SK-N-SH (cell line): ENCODE measurements at regions not wholly inside any gene's neighbourhood (a gene's known extent, or its start where the extent isn't known, plus 50 kb on each side); places are given as distances from the start of the nearest gene placed in this dataset.

Experiments
- CTCF ChIA-PET: fragments of 300-600, 350-600 bp; formaldehyde crosslinking; extraction: SDS; loops from one replicate; lab custom pipeline; 2021; lab: Yijun Ruan, JAX
- POLR2A ChIA-PET: fragments of 350-600 bp; sonication (Branson Sonifier 250); formaldehyde crosslinking; extraction: SDS; loops from one replicate; lab custom pipeline; 2020; ENCODE audit warnings: antibody characterized with exemption, inconsistent platforms; lab: Yijun Ruan, JAX
- DNase-seq: peaks from one replicate; pipeline ENCODE4 v3.0.0; 2012
- H2AFZ ChIP-seq: fragments of 200-600 bp; sonication (generic); 2 replicates; pipeline ENCODE4 v1.8.1; 2016; ENCODE audit warnings: antibody characterized with exemption, mild to moderate bottlenecking, low read depth
- H3F3A ChIP-seq: fragments of 200-600 bp; sonication (generic); replicated peaks from 2 replicates; pipeline ENCODE3; 2016; ENCODE audit warnings: antibody characterized with exemption, mild to moderate bottlenecking; ENCODE audit not compliant: insufficient read depth
- H3K27ac ChIP-seq, 2 experiments: fragments of 200-500 bp in 1 of 2; fragments of 200-600 bp in 1 of 2; sonication (Bioruptor generic) in 1 of 2; sonication (generic), shearing (Covaris generic) in 1 of 2; 2 replicates each; pipeline versions ENCODE4 v1.5.1 to v1.6.1; 2014 to 2016; ENCODE audit warnings: low read depth in 2 of 2, inconsistent platforms in 1 of 2, low read length in 1 of 2, mild to moderate bottlenecking in 1 of 2, mixed read lengths in 1 of 2
- H3K27me3 ChIP-seq: fragments of 200-600 bp; sonication (generic), shearing (Covaris generic); 2 replicates; pipeline ENCODE4 v1.6.1; 2016; ENCODE audit warnings: mixed run types; ENCODE audit not compliant: insufficient read depth
- H3K36me3 ChIP-seq, 2 experiments: fragments of 200-500 bp in 1 of 2; fragments of 200-600 bp in 1 of 2; sonication (Bioruptor generic) in 1 of 2; sonication (generic) in 1 of 2; replicated peaks in 1 of 2; 2 replicates each; pipeline versions ENCODE3 to v1.5.1; 2014 to 2016; ENCODE audit warnings: low read length in 1 of 2, mild to moderate bottlenecking in 1 of 2; ENCODE audit not compliant: insufficient read depth in 2 of 2, control insufficient read depth in 1 of 2
- H3K4me1 ChIP-seq, 2 experiments: fragments of 200-500 bp in 1 of 2; fragments of 200-600 bp in 1 of 2; sonication (Bioruptor generic) in 1 of 2; sonication (generic), shearing (Covaris generic) in 1 of 2; 2 replicates each; pipeline versions ENCODE4 v1.5.1 to v1.6.1; 2014 to 2016; ENCODE audit warnings: low read depth in 1 of 2, low read length in 1 of 2, mixed run types in 1 of 2; ENCODE audit not compliant: insufficient read depth in 2 of 2, control insufficient read depth in 1 of 2
- H3K4me2 ChIP-seq: fragments of 200-600 bp; sonication (generic), shearing (Covaris generic); 2 replicates; pipeline ENCODE4 v1.6.1; 2017; ENCODE audit warnings: mixed run types
- H3K4me3 ChIP-seq, 2 experiments: fragments of 200-500 bp in 1 of 2; fragments of 200-600 bp in 1 of 2; sonication (Bioruptor generic) in 1 of 2; sonication (generic), shearing (Covaris generic) in 1 of 2; 2 replicates each; pipeline versions ENCODE4 v1.5.1 to v1.8.1; 2014 to 2016; ENCODE audit warnings: low read depth in 2 of 2, inconsistent platforms in 1 of 2, low read length in 1 of 2, mild to moderate bottlenecking in 1 of 2, mixed read lengths in 1 of 2, moderate library complexity in 1 of 2
- H3K79me2 ChIP-seq: fragments of 200-600 bp; sonication (generic); 2 replicates; pipeline ENCODE4 v1.8.1; 2017; ENCODE audit warnings: mild to moderate bottlenecking; ENCODE audit not compliant: insufficient read depth
- H3K9ac ChIP-seq: fragments of 200-600 bp; sonication (generic); 2 replicates; pipeline ENCODE4 v1.6.1; 2017; ENCODE audit warnings: mixed run types
- H3K9me2 ChIP-seq: fragments of 200-600 bp; sonication (generic); 2 replicates; pipeline ENCODE4 v1.6.1; 2017; ENCODE audit warnings: mixed run types
- H3K9me3 ChIP-seq: fragments of 200-600 bp; sonication (generic); 2 replicates; pipeline ENCODE4 v1.6.1; 2017; ENCODE audit warnings: mixed run types, mild to moderate bottlenecking, moderate library complexity
- H4K20me1 ChIP-seq: fragments of 200-600 bp; sonication (generic); 2 replicates; pipeline ENCODE4 v1.6.1; 2017; ENCODE audit warnings: mild to moderate bottlenecking, mixed run types; ENCODE audit not compliant: insufficient read depth
- ELF1 ChIP-seq: IDR thresholded peaks from 2 replicates; pipeline ENCODE4 v1.4.0; 2012
- EP300 ChIP-seq, 2 experiments: IDR thresholded peaks; 2 replicates each; pipeline versions ENCODE4 v1.4.0 to v1.6.1; 2012; ENCODE audit warnings: borderline replicate concordance in 1 of 2, low read depth in 1 of 2, low read length in 1 of 2
- FOSL2 ChIP-seq: IDR thresholded peaks from 2 replicates; pipeline ENCODE4 v1.4.0; 2012; ENCODE audit warnings: low read depth, mild to moderate bottlenecking, moderate library complexity, borderline replicate concordance
- FOXM1 ChIP-seq: IDR thresholded peaks from 2 replicates; pipeline ENCODE4 v1.4.0; 2012; ENCODE audit warnings: low read depth, mild to moderate bottlenecking
- NRF1 ChIP-seq: IDR thresholded peaks from 2 replicates; pipeline ENCODE4 v1.6.1; 2012; ENCODE audit warnings: low read depth, mild to moderate bottlenecking, low read length
- PBX3 ChIP-seq: IDR thresholded peaks from 2 replicates; pipeline ENCODE4; 2012
- POLR2AphosphoS5 ChIP-seq: IDR thresholded peaks from 2 replicates; pipeline ENCODE4 v1.6.1; 2012; ENCODE audit warnings: low read depth, low read length
- RCOR1 ChIP-seq: fragments of 150-350 bp; IDR thresholded peaks from 2 replicates; pipeline ENCODE4 v1.6.1; 2017; ENCODE audit warnings: antibody characterized with exemption, low read length
- REST ChIP-seq: IDR thresholded peaks from 2 replicates; pipeline ENCODE4 v1.6.1; 2012; ENCODE audit warnings: mild to moderate bottlenecking, low read depth, low read length, moderate library complexity
- RFX5 ChIP-seq: IDR thresholded peaks from 2 replicates; pipeline ENCODE4 v1.6.1; 2012; ENCODE audit warnings: mild to moderate bottlenecking, improper control_type of control experiment, low read length
- TEAD4 ChIP-seq: IDR thresholded peaks from 2 replicates; pipeline ENCODE4 v1.4.0; 2012; ENCODE audit warnings: mild to moderate bottlenecking, borderline replicate concordance; ENCODE audit not compliant: insufficient read depth
- YY1 ChIP-seq: IDR thresholded peaks from 2 replicates; pipeline ENCODE4 v1.4.0; 2012; ENCODE audit warnings: low read depth, mild to moderate bottlenecking
- WGBS: methylation state at CpG from one replicate; pipeline ENCODE4 v1.1.6; 2017; ENCODE audit warnings: low lambda C conversion rate; 5-methylcytosine and 5-hydroxymethylcytosine counted together
- TF ChIP-seq, protein P1 (sequence below): IDR thresholded peaks from 2 replicates; pipeline ENCODE4 v1.4.0; 2012; ENCODE audit warnings: low read depth
- TF ChIP-seq, protein P2 (sequence below): IDR thresholded peaks from 2 replicates; pipeline ENCODE4 v1.4.0; 2012; ENCODE audit warnings: low read depth, borderline replicate concordance

GRCh38 chr2:59694176-59694575 lies 859.3 kb downstream of the BCL11A start:
- H3K9me2 ChIP-seq, result no peaks in the 10 kb centered on the region
- DNase-seq, result no peak
- H2AFZ ChIP-seq, result no peak overlapping the region
- no peak overlapping the region for H3K4me2 ChIP-seq
- TF ChIP-seq FOXM1 (no peak), RFX5 (no peak), RCOR1 (no peak), FOSL2 (no peak), EP300 (IDR thresholded peaks at IDR 0.05; ENCODE audit: borderline replicate concordance in 1 of 2, low read depth in 1 of 2, low read length in 1 of 2) (no peak), POLR2AphosphoS5 (no peak), ELF1 (no peak), PBX3 (no peak), NRF1 (no peak), TEAD4 (no peak), REST (no peak), YY1 (no peak)
- TF ChIP-seq, protein P1, sequence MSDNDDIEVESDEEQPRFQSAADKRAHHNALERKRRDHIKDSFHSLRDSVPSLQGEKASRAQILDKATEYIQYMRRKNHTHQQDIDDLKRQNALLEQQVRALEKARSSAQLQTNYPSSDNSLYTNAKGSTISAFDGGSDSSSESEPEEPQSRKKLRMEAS, result no peak
- TF ChIP-seq, protein P2, sequence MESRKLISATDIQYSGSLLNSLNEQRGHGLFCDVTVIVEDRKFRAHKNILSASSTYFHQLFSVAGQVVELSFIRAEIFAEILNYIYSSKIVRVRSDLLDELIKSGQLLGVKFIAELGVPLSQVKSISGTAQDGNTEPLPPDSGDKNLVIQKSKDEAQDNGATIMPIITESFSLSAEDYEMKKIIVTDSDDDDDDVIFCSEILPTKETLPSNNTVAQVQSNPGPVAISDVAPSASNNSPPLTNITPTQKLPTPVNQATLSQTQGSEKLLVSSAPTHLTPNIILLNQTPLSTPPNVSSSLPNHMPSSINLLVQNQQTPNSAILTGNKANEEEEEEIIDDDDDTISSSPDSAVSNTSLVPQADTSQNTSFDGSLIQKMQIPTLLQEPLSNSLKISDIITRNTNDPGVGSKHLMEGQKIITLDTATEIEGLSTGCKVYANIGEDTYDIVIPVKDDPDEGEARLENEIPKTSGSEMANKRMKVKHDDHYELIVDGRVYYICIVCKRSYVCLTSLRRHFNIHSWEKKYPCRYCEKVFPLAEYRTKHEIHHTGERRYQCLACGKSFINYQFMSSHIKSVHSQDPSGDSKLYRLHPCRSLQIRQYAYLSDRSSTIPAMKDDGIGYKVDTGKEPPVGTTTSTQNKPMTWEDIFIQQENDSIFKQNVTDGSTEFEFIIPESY, result no peak
- TF ChIP-seq, all 33 proteins: peak for 0
- Histone ChIP-seq H3F3A (no peaks in the 10 kb centered on the region), H3K79me2 (no peaks in the 10 kb centered on the region), H3K36me3 (no peaks in the 10 kb centered on the region), H3K4me3 (no peak overlapping the region), H3K27me3 (no peaks in the 10 kb centered on the region), H3K4me1 (no peaks in the 10 kb centered on the region), H3K9me3 (no peaks in the 10 kb centered on the region), H4K20me1 (no peaks in the 10 kb centered on the region), H3K9ac (no peak overlapping the region), H3K27ac (no peak overlapping the region)
- POLR2A ChIA-PET, result no interaction called here
- CTCF ChIA-PET, result no interaction called here
- 0% methylated on average over 1 of the region's 1 CpG for WGBS
